ENCODE measurements at regions not wholly inside any gene's neighbourhood (a gene's known extent, or its start where the extent isn't known, plus 50 kb on each side); places are given as distances from the start of the nearest gene placed in this dataset.

DNA sequence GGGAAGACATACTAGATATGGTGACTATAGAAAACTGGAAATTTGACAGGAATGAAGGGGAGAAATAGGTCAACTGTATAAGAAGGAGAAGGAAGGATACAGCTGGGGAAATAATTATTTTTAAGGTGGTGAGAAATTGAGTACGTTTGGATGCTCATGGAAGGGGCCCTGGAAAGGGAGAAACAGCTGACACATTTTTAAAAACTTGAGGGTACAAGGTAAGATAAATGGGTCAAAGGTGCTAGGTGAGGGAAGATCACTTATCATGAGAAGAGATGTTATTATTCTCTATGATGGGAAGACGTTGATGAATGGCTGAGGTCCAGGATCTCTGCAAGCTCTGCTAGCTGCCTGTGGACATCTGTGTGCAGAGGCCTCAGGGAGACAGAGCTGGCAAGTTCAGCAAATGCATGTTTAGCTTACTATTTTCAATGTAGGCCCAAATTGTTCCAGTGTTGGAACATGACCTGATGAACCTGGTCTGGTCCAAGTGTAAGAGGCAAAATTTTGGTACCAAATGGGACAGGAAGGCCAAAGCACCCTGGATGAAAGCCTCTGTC lies 181.7 kb downstream of the MTRR start:
- TF ChIP-seq POLR2AphosphoS5 (IDR thresholded peaks at IDR 0.05) = no peak
- TF ChIP-seq RAD21 (conservative IDR thresholded peaks at IDR 0.05) = no peak
- TF ChIP-seq, protein P1, sequence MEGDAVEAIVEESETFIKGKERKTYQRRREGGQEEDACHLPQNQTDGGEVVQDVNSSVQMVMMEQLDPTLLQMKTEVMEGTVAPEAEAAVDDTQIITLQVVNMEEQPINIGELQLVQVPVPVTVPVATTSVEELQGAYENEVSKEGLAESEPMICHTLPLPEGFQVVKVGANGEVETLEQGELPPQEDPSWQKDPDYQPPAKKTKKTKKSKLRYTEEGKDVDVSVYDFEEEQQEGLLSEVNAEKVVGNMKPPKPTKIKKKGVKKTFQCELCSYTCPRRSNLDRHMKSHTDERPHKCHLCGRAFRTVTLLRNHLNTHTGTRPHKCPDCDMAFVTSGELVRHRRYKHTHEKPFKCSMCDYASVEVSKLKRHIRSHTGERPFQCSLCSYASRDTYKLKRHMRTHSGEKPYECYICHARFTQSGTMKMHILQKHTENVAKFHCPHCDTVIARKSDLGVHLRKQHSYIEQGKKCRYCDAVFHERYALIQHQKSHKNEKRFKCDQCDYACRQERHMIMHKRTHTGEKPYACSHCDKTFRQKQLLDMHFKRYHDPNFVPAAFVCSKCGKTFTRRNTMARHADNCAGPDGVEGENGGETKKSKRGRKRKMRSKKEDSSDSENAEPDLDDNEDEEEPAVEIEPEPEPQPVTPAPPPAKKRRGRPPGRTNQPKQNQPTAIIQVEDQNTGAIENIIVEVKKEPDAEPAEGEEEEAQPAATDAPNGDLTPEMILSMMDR (IDR thresholded peaks at IDR 0.05; ENCODE audit: poor library complexity, severe bottlenecking) = no peak
- TF ChIP-seq, protein P2, sequence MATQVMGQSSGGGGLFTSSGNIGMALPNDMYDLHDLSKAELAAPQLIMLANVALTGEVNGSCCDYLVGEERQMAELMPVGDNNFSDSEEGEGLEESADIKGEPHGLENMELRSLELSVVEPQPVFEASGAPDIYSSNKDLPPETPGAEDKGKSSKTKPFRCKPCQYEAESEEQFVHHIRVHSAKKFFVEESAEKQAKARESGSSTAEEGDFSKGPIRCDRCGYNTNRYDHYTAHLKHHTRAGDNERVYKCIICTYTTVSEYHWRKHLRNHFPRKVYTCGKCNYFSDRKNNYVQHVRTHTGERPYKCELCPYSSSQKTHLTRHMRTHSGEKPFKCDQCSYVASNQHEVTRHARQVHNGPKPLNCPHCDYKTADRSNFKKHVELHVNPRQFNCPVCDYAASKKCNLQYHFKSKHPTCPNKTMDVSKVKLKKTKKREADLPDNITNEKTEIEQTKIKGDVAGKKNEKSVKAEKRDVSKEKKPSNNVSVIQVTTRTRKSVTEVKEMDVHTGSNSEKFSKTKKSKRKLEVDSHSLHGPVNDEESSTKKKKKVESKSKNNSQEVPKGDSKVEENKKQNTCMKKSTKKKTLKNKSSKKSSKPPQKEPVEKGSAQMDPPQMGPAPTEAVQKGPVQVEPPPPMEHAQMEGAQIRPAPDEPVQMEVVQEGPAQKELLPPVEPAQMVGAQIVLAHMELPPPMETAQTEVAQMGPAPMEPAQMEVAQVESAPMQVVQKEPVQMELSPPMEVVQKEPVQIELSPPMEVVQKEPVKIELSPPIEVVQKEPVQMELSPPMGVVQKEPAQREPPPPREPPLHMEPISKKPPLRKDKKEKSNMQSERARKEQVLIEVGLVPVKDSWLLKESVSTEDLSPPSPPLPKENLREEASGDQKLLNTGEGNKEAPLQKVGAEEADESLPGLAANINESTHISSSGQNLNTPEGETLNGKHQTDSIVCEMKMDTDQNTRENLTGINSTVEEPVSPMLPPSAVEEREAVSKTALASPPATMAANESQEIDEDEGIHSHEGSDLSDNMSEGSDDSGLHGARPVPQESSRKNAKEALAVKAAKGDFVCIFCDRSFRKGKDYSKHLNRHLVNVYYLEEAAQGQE (IDR thresholded peaks at IDR 0.05; ENCODE audit: borderline replicate concordance) = no peak
- TF ChIP-seq TAF1 (IDR thresholded peaks at IDR 0.05; ENCODE audit: low read depth) = no peak
- no peak for TF ChIP-seq MXI1 (conservative IDR thresholded peaks at IDR 0.05; ENCODE audit: poor library complexity, severe bottlenecking)
- TF ChIP-seq EZH2 (IDR thresholded peaks at IDR 0.05; ENCODE audit: borderline replicate concordance, insufficient read depth, low read length, poor library complexity, severe bottlenecking) = no peak

All from neural cell (in vitro differentiated cells).